Uterus (tissue), 2 donors: ENCODE measurements at regions not wholly inside any gene's neighbourhood (a gene's known extent, or its start where the extent isn't known, plus 50 kb on each side); places are given as distances from the start of the nearest gene placed in this dataset.

Experiments used
- POLR2A ChIP-seq, 2 donors: fragments of 450-650 bp; IDR thresholded peaks; one replicate each; pipeline ENCODE4 v1.6.1; 2016; ENCODE audit warnings: antibody characterized with exemption in 2 of 2, mild to moderate bottlenecking in 1 of 2, moderate library complexity in 1 of 2
- TF ChIP-seq, protein P1 (sequence below), 4 experiments: fragments of 200-600 bp in 2 of 4; fragments of 450-650 bp in 2 of 4; sonication (generic) in 2 of 4; IDR thresholded peaks; one replicate each; pipeline ENCODE4 v1.5.1; 2016 to 2019; ENCODE audit warnings: antibody characterized with exemption in 4 of 4, mild to moderate bottlenecking in 2 of 4, moderate library complexity in 1 of 4

DNA sequence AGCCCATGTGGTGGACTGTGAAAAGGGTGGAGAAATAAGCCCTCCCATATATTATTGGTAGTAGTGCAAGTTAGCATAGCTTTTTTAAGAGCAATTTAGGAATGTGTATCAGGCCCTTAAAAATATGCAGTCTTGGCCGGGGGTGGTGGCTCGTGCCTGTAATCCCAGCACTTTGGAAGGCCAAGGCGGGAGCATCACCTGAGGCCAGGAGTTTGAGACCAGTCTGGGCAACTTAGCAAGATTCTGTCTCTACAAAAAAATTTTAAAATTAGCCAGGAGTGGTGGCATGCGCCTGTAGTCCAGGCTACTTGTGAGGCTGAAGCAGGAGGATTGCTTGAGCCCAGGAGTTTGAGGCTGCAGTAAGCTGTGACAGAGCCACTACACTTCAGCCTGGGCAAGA is 64.2 kb upstream of the BCAT1 start:
- TF ChIP-seq, protein P1, sequence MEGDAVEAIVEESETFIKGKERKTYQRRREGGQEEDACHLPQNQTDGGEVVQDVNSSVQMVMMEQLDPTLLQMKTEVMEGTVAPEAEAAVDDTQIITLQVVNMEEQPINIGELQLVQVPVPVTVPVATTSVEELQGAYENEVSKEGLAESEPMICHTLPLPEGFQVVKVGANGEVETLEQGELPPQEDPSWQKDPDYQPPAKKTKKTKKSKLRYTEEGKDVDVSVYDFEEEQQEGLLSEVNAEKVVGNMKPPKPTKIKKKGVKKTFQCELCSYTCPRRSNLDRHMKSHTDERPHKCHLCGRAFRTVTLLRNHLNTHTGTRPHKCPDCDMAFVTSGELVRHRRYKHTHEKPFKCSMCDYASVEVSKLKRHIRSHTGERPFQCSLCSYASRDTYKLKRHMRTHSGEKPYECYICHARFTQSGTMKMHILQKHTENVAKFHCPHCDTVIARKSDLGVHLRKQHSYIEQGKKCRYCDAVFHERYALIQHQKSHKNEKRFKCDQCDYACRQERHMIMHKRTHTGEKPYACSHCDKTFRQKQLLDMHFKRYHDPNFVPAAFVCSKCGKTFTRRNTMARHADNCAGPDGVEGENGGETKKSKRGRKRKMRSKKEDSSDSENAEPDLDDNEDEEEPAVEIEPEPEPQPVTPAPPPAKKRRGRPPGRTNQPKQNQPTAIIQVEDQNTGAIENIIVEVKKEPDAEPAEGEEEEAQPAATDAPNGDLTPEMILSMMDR (IDR thresholded peaks at IDR 0.05) = no peak
- TF ChIP-seq POLR2A (IDR thresholded peaks at IDR 0.05) = no peak
